ENCODE measurements at regions not wholly inside any gene's neighbourhood (a gene's known extent, or its start where the extent isn't known, plus 50 kb on each side); places are given as distances from the start of the nearest gene placed in this dataset.

GRCh38 chr2:48219555-48220436 lies 94.7 kb upstream of the FOXN2 start:
- Histone ChIP-seq H3K27me3 (no peaks in the 10 kb centered on the region), H3K27ac (no peak overlapping the region), H3K4me1 (no peaks in the 10 kb centered on the region), H3K36me3 (no peaks in the 10 kb centered on the region), H3K9me3 (no peaks in the 10 kb centered on the region), H3K4me3 (no peak overlapping the region)
- no peak for ATAC-seq
- TF ChIP-seq EP300 (IDR thresholded peaks at IDR 0.05) (no peak), CTCF (IDR thresholded peaks at IDR 0.05) (no peak), POLR2AphosphoS5 (IDR thresholded peaks at IDR 0.05) (no peak), POLR2A (IDR thresholded peaks at IDR 0.05) (no peak)
- WGBS, 2 donors (ENCODE audit: low coverage in 1 of 2), result no CpG with 5 or more reads among the region's 1 CpG

GRCh38 chr2:48220501-48220900 lies 94.0 kb upstream of the FOXN2 start:
- Histone ChIP-seq H3K9me3 (no peaks in the 10 kb centered on the region), H3K36me3 (no peaks in the 10 kb centered on the region), H3K27me3 (no peaks in the 10 kb centered on the region), H3K27ac (no peak overlapping the region), H3K4me3 (no peak overlapping the region), H3K4me1 (no peaks in the 10 kb centered on the region)
- no peak for ATAC-seq
- WGBS, 2 donors (ENCODE audit: low coverage in 1 of 2), result 80 to 85% methylated on average over 1 of the region's 1 CpG
- no peak for TF ChIP-seq POLR2AphosphoS5 (IDR thresholded peaks at IDR 0.05)
- no peak for TF ChIP-seq CTCF (IDR thresholded peaks at IDR 0.05)
- TF ChIP-seq EP300 (IDR thresholded peaks at IDR 0.05), result no peak
- no peak for TF ChIP-seq POLR2A (IDR thresholded peaks at IDR 0.05)

- Histone ChIP-seq H3K36me3 (no peaks in the 10 kb centered on the region), H3K27me3 (no peaks in the 10 kb centered on the region), H3K9me3 (no peaks in the 10 kb centered on the region), H3K27ac (no peak overlapping the region), H3K4me1 (no peaks in the 10 kb centered on the region), H3K4me3 (no peak overlapping the region)
- ATAC-seq, result no peak
- TF ChIP-seq CTCF (IDR thresholded peaks at IDR 0.05), result no peak
- no peak for TF ChIP-seq EP300 (IDR thresholded peaks at IDR 0.05)
- no peak for TF ChIP-seq POLR2AphosphoS5 (IDR thresholded peaks at IDR 0.05)
- TF ChIP-seq POLR2A (IDR thresholded peaks at IDR 0.05), result no peak
- WGBS, 2 donors (ENCODE audit: low coverage in 1 of 2), result 89 to 92% methylated on average over 3 to 4 of the region's 4 CpGs
Measured at GRCh38 chr2:48221846-48222516, 92.5 kb upstream of the FOXN2 start.

GRCh38 chr2:48227617-48228344 lies 86.7 kb upstream of the FOXN2 start:
- no peaks in the 10 kb centered on the region for H3K36me3 ChIP-seq
- 52 to 63% methylated on average over 3 of the region's 3 CpGs for WGBS, 2 donors (ENCODE audit: low coverage in 1 of 2)
- no peak overlapping the region for H3K4me3 ChIP-seq
- no peaks in the 10 kb centered on the region for H3K9me3 ChIP-seq
- H3K27ac ChIP-seq, result no peak overlapping the region
- no peaks in the 10 kb centered on the region for H3K4me1 ChIP-seq
- TF ChIP-seq CTCF (IDR thresholded peaks at IDR 0.05), result no peak
- TF ChIP-seq EP300 (IDR thresholded peaks at IDR 0.05), result no peak
- TF ChIP-seq POLR2A (IDR thresholded peaks at IDR 0.05), result no peak
- no peak for TF ChIP-seq POLR2AphosphoS5 (IDR thresholded peaks at IDR 0.05)
- no peaks in the 10 kb centered on the region for H3K27me3 ChIP-seq
- ATAC-seq, result no peak
